ENCODE measurements at regions not wholly inside any gene's neighbourhood (a gene's known extent, or its start where the extent isn't known, plus 50 kb on each side); places are given as distances from the start of the nearest gene placed in this dataset.
"Not testable (repeated sequence)": the region's sequence is repeated elsewhere in the genome, so short reads cannot be mapped to it uniquely, and the experiment has no call there.

DNA sequence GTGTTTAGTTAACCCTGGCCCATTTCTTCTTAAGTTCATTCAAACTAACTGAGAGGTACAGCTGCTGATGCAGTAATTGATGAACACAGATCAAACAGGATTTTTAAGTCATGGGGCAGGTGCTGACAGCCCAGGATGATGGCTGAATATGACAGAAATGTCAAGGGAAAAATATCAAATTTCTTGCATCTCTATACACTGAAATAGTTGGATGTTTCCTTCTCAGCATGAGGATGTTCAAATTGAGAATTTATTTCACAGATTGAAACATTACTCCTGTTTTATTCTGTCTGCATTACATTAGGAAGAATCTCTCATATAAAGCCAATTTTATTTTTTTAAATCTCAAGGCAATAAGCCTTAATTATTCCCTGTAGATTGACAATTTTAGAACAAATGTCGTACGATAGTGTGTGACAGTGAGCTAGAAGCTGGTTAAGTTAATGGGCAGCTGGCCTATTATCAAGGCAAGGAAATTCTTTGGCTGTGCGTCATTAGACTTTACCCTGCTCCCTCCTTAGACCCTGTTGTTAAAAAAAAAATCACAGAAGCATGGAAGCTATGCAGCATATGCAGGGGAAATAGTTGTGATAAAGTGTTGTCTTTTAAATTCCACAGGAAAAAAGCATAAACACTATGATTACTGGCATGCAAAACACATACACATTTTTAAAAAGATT lies 183.8 kb upstream of the KCNMB2 start:
- Histone ChIP-seq H3K27me3 (ENCODE audit: insufficient read depth in 3 of 3, low read length in 2 of 3) (no peaks in the 10 kb centered on the region), H3K9me3 (no peaks in the 10 kb centered on the region), H3K4me3 (no peak overlapping the region), H3K36me3 (ENCODE audit: insufficient read depth in 1 of 2, low read depth in 1 of 2) (no peaks in the 10 kb centered on the region), H3K27ac (no peak overlapping the region), H3K4me1 (peaks cover 15% of the 10 kb centered on the region)
- TF ChIP-seq, protein P1, sequence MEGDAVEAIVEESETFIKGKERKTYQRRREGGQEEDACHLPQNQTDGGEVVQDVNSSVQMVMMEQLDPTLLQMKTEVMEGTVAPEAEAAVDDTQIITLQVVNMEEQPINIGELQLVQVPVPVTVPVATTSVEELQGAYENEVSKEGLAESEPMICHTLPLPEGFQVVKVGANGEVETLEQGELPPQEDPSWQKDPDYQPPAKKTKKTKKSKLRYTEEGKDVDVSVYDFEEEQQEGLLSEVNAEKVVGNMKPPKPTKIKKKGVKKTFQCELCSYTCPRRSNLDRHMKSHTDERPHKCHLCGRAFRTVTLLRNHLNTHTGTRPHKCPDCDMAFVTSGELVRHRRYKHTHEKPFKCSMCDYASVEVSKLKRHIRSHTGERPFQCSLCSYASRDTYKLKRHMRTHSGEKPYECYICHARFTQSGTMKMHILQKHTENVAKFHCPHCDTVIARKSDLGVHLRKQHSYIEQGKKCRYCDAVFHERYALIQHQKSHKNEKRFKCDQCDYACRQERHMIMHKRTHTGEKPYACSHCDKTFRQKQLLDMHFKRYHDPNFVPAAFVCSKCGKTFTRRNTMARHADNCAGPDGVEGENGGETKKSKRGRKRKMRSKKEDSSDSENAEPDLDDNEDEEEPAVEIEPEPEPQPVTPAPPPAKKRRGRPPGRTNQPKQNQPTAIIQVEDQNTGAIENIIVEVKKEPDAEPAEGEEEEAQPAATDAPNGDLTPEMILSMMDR (IDR thresholded peaks at IDR 0.05): no peak
- peak in 1 of 4 donors; percentile 38 for ATAC-seq
- intact Hi-C loops (cut with DNase I): no loop called here
- 15 to 19% (median 18%) methylated on average over 3 of the region's 3 CpGs for WGBS, 3 donors
- DNase-seq: no peak

DNA sequence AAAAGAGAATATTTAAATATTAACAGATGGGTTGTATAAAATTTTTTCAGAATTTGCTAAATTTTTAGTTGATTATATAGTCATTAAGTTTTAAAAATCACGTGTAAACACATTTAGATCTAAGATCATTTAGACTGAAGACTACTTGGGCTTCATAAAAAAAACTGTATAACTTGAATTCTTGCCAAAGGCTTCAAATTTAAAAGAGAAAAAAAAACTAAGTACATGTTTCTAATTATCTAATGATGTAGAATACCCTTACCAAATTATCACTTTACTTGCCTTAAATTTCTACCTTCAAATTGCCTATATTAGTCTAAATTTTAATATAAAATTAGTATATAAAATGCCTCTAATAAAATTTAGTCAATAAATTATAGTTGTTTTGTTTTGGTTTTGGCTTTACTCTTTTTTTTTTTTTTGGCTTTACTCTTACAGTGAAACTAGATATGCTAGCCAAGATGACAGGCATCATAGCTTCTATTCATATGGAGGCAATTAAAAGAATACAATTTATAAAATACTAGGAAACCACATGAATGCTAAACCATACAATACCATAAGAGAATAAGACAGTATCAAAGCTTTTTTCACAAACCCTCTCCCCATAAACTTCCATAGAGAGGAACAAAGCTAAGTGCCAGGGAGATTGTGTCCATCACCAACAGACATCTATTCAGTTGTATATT lies 183.1 kb upstream of the KCNMB2 start:
- Histone ChIP-seq H3K4me1 (peaks cover 15% of the 10 kb centered on the region), H3K4me3 (no peak overlapping the region), H3K36me3 (ENCODE audit: insufficient read depth in 1 of 2, low read depth in 1 of 2) (no peaks in the 10 kb centered on the region), H3K27me3 (ENCODE audit: insufficient read depth in 3 of 3, low read length in 2 of 3) (no peaks in the 10 kb centered on the region), H3K9me3 (no peaks in the 10 kb centered on the region), H3K27ac (no peak overlapping the region)
- ATAC-seq (no peak), DNase-seq (no peak)
- TF ChIP-seq, protein P1 (IDR thresholded peaks at IDR 0.05): no peak
- 34 to 38% (median 34%) methylated on average over 1 of the region's 1 CpG for WGBS, 3 donors
- intact Hi-C loops (cut with DNase I): no loop called here

DNA sequence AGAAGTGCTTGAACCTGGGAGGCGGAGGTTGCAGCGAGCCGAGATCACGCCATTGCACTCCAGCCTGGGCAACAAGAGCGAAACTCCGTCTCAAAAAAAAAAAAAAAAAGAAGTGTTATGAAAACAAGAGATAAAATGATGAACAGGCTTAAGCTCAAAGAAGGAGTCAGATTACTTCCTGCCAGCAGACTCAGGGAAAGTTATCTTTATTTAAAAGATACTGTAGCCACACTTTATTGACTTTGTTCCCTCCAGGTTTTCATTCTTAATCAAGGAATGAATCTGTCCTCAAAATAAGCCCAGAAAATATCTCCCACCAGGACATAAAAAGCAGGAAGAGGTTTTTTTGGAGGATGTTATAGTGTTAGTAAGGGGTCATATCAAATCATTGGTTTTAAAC lies 176.5 kb upstream of the KCNMB2 start:
- Histone ChIP-seq H3K9me3 (no peaks in the 10 kb centered on the region), H3K4me3 (no peak overlapping the region), H3K4me1 (no peaks in the 10 kb centered on the region), H3K27me3 (ENCODE audit: insufficient read depth in 3 of 3, low read length in 2 of 3) (no peaks in the 10 kb centered on the region), H3K36me3 (ENCODE audit: insufficient read depth in 1 of 2, low read depth in 1 of 2) (no peaks in the 10 kb centered on the region), H3K27ac (no peak overlapping the region)
- intact Hi-C loops (cut with DNase I): no loop called here
- ATAC-seq (no peak), DNase-seq (no peak)
- TF ChIP-seq, protein P1 (IDR thresholded peaks at IDR 0.05): no peak
- WGBS, 3 donors: 60 to 89% (median 69%) methylated on average over 1 to 4 of the region's 6 CpGs

DNA sequence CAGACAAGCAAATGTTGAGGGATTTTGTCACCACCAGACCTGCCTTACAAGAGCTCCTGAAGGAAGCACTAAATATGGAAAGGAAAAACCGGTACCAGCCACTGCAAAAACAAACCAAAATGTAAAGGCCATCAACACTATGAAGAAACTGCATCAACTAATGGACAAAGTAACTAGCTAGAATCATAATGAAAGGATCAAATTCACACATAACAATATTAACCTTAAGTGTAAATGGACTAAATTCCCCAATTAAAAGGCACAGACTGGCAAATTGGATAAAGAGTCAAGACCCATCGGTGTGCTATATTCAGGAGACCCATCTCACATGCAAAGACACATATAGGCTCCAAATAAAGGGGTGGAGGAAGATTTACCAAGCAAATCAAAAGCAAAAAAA lies 173.2 kb upstream of the KCNMB2 start:
- H3K4me1 ChIP-seq; DNase-seq; H3K36me3 ChIP-seq (ENCODE audit: insufficient read depth in 1 of 2, low read depth in 1 of 2); H3K27me3 ChIP-seq (ENCODE audit: insufficient read depth in 3 of 3, low read length in 2 of 3); H3K27ac ChIP-seq; ATAC-seq; intact Hi-C loops (cut with DNase I); H3K9me3 ChIP-seq; H3K4me3 ChIP-seq: not testable (repeated sequence)
- WGBS, 3 donors: 90 to 94% (median 92%) methylated on average over 2 of the region's 2 CpGs

DNA sequence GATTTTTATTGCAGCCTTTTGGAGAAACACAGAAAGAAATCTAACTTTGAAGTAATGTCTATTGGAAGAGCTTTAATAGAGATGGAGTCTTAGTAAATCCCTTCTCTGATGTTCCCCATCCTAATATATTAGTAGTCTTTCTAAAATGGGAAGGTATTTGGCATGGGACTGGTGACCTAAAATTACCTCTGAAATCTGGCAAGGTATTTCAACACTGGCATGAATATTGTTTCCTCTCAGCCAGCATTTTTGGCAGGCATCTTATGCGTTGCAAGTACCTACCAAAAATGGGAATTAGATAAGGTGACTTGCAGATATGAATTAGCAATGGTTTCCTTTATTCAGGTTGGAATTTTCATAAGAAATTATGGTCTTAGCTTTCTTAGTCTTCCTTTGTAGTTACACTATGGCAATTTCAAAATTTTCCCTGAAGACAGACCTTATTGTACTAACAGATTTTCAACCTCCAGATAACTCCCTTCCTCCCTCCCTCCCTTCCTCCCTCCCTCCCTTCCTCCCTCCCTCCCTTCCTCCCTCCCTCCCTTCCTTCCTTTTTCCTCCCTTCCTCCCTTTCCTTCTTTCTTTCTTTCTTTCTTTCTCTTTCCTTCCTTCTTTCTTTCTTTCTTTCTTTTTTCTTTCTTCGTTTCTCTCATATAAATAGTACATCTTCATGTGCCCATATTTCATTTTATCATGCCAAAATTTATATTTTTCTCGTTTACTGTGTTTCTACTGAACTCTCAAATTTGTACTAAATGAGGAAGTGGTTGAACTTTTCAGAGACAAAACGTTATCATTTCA lies 168.2 kb upstream of the KCNMB2 start:
- Histone ChIP-seq H3K27ac (peak overlapping the region; percentile 43), H3K9me3 (no peaks in the 10 kb centered on the region), H3K27me3 (ENCODE audit: insufficient read depth in 3 of 3, low read length in 2 of 3) (no peaks in the 10 kb centered on the region), H3K36me3 (ENCODE audit: insufficient read depth in 1 of 2, low read depth in 1 of 2) (no peaks in the 10 kb centered on the region), H3K4me1 (peaks cover 9% of the 10 kb centered on the region), H3K4me3 (no peak overlapping the region)
- 33 to 58% (median 43%) methylated on average over 4 of the region's 4 CpGs for WGBS, 3 donors
- intact Hi-C loops (cut with DNase I): no loop called here
- DNase-seq (no peak), ATAC-seq (peak; percentile 90 to 99 (median 96))
- TF ChIP-seq, protein P1 (IDR thresholded peaks at IDR 0.05): no peak
